ENCODE measurements at regions not wholly inside any gene's neighbourhood (a gene's known extent, or its start where the extent isn't known, plus 50 kb on each side); places are given as distances from the start of the nearest gene placed in this dataset.
"Not testable (repeated sequence)": the region's sequence is repeated elsewhere in the genome, so short reads cannot be mapped to it uniquely, and the experiment has no call there.

DNA sequence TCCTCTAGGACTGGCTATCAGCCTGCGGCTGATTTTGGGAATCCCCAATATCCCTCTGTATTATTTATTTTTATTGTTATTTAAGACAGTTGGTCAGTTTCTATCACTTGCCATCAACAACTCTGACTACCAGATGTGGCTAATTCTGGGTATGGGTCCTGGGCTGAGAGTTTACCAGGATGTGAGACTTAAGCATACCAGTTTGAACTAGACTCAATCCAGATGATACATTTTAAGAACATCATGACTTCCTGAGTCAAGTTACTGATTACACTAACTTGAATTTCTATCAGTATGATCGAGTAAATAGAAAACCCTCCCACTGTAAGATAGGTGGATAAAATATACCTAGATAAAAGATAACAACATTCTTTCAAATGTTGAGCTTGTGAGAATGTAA lies 634.0 kb downstream of the MAT2B start:
- DNase-seq = no peak

DNA sequence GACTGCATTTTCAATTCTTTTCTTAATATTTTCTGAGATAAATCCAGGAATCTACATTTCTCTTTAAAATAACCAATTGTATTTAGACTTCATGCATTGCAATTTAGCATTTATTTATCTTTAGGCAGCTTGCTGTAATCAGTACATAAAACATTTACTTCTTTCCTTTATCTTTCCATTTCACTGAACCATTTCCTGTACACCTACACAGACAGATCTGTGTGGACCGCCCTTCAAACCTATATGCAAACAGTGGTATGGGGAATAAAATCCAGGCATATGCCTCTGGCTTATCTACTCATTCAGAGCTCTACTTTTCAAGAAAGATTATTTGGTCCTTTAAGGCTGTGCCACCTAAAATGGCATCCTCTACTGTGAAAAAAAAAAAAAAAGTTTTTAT lies 640.0 kb downstream of the MAT2B start:
- no peak for DNase-seq

DNA sequence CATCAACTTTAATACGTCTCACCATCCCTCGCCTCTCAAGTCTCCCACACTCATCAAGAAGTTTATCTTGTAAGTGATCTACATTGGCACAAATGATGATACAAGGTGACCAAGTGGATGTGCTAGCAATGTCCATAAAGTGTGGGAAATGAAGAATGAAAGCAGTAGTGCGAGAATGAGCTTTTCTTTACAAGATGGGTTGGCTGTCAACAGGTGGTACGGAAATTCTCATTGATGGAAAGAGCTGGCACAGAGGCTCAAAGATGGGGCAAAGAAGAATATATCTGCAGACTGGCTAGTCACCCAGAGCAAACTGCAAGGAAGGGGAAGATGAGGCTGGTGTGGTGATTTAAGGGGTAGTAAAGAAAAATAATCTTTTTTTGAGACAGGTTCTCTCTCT lies 640.8 kb downstream of the MAT2B start:
- DNase-seq = no peak

DNA sequence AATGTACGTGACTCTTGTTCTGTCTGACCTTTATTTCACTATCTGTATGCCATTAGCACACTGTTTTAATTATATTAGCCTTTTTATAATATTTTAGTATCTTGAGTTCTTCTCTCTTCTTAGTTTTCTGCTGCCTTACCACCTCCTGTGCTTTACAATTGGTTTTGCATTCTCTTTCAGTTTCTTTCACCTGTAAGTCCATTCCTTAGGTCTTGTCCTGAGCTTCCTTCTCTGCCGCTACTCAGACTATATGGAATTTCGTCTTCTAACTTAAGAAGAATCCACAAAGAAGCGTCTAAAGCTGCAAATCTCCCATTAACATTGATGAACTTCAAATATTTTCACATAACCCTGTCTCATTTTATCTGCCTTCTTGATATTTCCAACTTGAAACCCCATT lies 642.9 kb downstream of the MAT2B start:
- DNase-seq = no peak

DNA sequence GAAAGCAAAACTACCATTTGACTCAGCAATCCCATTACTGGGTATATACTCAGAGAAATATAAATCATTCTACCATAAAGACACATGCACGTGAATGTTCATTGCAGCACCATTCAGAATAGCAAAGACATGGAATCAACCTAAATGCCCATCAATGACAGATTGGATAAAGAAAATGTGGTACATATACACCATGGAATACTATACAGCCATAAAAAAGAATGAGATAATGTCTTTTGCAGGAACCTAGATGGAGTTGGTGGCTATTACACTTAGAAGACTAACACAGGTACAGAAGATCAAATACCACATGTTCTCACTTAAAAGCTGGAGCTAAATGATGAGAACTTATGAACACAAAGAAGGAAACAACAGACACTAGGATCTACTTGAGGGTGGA lies 647.1 kb downstream of the MAT2B start:
- not testable (repeated sequence) for DNase-seq

DNA sequence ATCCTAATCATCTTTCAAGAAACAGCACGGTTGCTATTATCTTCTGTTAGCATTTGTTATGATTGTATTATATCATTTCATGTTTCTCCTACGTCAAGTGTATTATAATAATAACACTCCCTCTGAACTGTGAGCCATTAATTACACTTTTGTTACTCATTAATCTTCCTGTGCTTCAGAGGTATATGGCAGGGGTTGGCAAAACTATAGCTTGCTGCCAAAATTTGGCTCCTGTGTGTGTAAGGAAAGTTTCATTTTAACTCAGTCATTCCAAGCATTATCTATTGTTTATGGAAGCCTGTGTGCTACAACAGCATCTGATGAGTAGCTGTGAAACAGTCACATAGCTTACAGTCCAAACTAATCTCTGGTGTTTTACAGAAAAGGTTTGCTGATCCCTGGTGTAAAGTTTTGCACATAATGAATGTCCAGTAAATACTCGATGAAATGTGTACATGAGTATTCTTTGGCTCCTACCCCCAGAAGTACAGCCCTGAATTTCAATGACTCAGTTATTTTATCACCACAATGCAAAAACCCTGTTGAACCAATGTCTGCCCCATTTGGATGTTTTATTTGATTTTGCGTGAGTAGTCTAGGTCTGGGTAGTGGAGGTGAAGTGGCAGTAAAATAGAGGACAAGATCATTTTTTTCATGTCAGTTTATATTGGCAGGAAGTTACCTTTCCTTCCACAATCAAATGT lies 648.2 kb downstream of the MAT2B start:
- DNase-seq = peak; percentile 66

DNA sequence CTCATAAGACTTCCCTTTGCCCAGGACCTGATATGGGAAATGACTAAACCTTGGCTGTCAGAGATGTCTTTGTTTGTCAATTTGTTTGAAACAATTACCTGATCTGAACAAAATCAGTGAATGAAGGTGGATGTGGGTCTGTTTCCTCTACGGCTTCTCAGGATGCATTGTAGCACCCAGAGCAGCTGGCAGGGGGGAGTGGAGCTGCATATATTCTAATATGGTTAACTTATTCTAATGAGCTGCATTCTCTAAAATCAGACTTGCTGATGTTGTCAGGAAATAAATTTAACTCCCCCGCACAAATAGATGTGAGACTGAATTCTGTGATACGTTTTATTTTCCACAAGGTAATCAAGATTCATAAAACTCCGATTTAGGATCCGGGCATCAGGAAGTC lies 665.4 kb downstream of the MAT2B start:
- no peak for DNase-seq

DNA sequence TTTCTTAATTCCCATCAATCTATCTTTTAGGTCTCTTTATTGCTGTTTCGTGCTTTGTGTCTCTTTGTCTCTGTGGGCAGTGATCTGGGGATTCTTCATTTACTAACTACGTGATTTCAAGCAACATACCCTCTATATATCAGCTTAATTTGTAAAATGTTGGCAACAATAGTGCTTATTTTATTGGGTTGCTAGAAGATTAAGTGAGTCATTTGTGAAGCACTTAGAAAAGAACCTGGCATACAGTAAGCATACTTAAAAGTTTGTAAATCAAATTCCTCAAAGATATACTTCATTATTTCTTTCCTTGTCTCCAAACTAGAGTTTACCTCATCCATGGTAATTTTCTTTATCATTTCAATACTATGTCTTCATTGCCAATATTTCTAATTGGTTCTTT lies 669.7 kb downstream of the MAT2B start:
- peak; percentile 63 for DNase-seq

DNA sequence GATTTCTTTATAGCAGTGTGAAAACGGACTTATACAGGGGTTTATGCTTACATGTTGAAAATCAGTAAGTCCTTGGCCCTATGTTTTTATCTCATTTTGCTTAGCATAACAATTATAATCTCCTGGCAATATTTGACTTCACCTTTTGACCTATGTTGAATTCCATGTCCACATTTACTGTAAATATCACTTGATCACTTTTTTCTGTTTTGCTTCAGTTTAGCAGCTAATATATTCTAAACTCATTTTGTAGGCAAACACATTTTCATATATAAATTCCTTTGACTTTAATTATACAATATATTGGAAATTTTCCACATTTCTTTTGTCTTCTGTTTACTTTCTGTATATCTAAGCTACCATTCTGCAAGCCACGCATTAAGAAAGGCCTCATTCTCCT lies 674.0 kb downstream of the MAT2B start:
- DNase-seq = no peak

DNA sequence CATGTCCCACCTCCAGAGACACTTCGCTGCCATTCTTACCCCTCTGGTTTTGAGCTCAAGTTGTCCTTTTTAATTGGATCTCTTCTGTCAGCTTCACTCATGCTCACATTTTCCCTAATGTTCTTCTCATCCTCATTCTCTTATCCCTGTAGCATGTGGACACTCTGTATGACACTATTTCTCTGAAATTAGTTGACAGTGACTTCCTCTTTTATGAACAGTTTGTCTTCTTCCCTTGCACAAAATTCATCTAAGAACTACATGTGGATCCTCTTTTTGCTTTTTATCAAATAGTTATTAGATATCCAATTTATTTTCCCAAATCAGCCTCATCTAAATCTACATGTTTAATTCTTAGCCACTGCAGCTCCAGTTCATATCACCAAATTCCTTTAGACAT lies 676.2 kb downstream of the MAT2B start:
- DNase-seq = no peak

DNA sequence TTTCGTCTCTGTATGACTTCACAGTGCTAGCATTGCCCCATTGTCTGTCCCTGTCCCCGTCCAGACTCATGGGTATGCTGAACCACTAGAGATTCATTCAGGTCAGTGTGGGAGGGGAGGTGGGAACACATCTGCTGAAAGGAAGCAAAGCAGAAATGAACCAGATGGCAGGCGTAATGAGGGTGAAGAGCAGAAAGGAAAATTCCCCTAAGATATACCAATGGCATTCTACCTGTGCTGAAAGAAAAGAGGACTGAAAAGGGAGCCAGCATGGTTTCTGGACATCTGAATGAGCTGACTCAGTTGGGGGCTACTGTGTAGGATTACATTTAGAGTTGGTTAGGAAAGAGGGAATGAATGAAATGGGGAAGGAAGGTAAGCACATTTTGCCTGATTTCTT lies 678.7 kb downstream of the MAT2B start:
- DNase-seq = no peak

DNA sequence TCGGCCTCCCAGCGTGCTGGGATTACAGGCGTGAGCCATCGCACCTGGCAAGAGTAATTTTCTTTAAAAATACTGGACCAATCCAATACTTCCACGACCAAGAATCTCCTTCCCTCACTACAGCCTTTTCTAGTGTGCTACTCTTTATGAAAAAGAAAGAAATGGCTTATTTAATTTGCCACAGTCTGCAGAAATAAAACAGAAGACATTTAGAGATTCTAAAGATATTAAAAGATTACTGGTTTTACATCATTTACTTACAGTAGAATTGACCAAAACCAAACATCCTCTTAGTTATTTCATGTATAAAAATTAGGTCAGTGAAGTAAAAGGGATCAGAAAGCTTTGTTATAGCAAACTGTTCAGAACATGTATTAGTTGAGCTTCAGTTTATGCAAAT lies 679.6 kb downstream of the MAT2B start:
- no peak for DNase-seq

DNA sequence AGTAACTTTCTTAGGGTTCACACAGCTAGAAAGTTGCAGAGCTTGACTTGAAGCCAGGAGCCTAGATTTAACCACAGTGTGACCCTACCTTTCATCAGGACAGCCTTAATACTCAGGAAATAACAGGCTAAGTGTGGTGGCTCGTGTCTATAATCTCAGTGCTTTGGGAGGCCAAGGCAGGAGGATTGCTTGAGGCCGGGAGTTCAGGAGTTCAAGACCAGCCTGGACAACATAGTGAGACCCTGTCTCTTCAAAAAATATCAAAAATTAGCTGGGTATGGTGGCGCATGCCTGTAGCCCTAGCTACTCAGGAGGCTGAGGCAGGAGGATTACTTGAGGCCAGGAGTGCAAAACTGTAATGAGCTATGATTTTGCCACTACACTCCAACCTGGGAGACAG lies 681.1 kb downstream of the MAT2B start:
- DNase-seq = no peak

DNA sequence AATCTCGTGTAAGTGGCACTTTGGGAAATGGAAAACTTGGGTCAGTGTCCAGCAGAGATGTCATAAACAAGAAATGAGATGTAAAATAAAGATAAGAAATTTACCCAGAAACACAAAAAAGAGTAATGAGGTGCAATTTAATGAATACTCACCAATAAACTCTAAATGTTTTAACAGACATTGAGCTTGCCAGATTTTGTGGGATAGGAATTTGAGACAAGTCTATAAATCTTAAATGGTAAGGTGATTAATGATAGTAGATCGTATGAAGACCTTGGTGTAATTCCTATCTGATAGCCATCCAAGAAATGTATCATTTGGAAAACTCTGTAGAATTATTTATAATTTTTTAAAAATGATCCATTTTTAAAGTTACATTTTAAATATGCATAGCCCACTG lies 682.4 kb downstream of the MAT2B start:
- peak; percentile 67 for DNase-seq

DNA sequence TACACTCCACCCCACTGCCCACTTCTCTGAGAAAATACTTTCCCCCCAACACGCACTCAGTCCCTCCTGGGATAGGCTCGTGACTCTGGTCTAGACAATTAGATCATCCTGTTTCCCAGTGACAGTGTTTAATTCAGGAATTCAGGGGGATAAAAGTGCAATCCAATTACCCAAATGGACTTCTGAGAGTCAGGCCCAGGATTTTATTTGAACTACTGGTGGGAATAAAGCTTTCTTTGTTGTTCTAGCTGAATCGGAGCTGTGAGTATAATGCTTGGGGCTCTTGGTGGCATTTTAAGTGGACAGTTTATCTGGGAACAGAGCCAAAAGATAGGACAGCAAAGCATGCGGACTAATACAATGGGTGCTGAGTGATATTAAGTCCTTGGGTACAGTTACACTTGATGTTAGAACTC lies 683.3 kb downstream of the MAT2B start:
- DNase-seq = no peak

DNA sequence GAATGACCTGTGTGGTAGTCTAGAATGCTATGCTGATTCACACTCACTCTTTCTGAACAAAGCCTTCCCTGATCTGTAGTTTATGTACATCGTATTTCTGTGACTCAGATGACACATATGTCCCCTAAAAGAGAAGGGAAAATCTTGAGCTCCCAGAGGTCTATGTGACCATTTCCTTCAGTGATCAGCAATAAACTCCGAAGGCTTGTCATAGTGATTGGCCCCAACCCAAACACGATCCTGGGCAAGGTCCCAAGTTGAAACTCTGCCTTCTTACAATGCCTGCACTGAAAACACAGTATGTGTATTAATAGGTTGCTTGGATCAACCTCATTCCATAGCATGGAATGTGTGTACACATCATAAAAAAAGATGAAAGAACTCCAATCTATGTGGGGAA lies 685.8 kb downstream of the MAT2B start:
- DNase-seq = peak; percentile 76

DNA sequence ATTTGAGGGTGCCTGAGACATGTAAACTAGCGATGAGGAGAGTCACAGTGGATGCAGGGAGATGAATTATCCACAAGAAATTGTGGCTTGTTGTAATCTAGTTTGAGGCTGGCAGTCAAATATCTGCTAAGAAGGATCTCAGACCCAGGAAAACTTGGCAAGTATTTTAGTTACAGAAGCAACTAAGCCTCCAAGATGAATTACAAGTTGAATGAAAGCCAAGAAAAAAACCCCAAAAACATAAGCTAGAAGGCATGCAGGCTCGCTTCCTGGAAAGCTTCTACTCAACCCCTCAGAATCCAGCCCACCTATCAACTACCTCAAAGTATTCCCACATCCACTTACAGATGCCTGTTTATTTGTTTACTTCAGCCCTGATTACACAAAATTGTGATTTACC lies 696.9 kb downstream of the MAT2B start:
- peak; percentile 86 for DNase-seq

DNA sequence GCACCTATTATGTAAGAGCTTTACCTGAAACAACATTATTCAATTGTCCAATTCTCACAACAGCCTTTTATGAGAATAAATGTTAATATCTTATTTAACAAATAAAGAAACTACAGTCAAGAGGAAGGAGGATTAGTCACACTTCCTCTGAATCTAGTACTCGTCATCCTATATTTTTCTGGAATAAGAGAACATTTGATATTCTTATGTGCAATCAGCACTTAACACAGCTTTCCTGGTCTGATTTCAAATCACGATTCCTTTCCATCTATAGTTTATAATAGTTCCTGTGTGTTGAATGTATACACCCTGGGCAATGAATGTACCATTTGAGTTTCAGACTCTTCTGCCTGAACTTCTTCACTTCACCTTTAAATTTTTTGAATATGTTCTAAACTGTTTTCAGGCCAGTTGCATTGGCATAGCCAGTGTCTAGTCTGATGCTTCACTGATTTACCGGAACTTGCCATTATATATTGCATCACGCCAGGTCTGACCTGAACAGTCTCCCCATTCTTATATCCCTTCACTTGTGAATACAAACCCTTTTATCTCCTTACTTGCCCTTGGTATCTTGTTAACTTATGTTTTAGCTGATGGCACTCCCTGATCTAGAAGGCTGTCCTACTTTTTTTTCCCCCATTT lies 698.3 kb downstream of the MAT2B start:
- DNase-seq = peak; percentile 32

DNA sequence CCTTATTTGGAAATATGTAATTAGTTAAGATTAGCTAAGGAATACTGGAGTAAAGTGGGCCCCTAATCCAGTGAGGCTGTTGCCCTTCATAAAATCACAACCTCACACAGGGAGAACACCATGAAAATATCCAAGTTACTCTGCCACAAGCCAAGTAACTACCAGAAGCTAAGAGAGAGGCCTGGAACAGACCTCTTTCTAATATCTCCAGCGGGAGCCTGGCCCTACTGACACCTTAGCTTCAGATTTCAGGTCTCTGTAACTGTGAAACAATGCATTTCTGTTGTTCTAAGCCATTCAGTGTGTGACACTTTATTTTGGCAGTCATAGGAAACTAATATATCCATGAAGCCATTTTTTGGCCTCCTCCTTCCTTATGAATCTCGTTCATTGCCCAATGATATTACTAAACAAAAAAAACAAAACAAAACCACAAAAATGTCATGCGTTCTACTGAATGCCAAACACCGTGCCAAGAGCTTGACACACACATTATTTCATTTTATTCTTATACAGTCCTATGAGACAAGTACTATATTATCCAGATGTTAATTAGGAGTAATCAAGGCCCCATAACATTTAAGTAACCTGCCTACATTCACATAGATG lies 699.0 kb downstream of the MAT2B start:
- DNase-seq = peak; percentile 81

DNA sequence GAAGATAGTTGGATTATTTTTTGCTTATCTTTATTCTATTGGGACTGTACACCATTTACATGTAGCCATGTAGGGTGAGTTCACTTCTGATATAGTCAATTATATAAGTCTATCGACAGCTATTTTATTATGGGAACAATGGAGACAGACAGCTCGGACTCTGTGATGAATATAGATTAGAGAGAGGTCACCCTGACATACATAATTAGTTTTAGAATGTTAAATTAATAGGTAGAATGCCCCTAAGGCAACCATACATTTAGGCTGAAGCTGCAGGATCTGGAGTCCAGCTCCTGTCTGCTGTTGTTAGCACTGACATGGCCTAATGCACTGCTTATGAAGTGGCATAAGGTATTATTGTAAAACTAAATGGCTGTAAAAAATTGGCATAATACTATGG lies 700.8 kb downstream of the MAT2B start:
- DNase-seq = no peak

DNA sequence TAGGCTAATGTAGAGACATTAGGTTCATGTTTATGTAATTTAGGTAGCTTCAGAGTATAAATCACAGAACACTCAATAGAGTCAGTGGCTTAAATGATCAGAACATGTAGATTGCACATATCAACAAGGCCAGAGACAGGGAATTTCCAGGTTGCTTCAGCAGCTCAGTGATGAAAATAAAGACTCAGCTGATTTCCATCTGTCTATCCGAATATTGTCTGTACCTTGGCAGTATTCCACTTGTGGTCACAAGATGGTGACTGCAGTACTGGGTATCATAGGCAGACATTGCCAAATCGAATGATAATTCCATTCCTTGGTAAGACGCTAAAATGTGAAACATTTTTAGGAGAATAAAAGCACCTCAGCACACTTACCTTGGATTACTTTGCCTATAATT lies 702.2 kb downstream of the MAT2B start:
- DNase-seq = no peak

DNA sequence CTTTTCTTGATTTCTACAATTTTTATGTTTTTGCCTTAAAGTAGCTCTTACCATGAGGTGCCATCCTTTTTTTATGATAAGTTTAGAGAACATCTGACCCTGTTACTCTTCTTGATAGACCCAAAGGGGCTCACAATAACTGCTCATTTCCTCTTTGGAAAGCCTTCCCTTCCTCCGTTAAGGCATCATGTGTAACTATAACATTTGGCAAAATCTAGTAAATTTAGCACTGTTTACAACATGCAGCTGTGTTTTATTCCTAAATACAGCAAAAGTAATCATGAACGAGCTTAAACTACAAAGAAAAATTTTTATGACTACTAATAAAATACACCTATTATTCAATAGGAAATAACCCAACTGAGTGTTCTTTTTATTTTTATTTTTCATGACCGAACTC lies 705.1 kb downstream of the MAT2B start:
- DNase-seq = no peak

DNA sequence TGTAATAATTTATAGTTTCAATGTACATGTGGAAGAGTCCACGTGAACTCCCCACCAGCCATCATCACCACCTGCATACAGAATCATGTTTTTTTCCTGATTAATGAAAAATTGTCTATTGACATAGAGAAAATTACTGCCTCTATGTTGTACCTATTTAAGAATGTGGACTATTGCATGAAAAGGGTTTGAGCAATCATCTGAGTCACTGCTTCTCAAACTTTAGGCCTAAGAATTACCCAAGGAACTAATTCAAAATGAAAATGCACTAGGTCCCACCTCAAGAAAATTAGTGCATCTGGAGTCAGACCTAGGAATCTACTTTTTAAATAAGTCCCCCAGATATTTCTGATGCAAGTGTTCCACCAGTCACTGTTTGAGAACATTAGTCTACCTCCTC lies 709.3 kb downstream of the MAT2B start:
- DNase-seq = no peak

DNA sequence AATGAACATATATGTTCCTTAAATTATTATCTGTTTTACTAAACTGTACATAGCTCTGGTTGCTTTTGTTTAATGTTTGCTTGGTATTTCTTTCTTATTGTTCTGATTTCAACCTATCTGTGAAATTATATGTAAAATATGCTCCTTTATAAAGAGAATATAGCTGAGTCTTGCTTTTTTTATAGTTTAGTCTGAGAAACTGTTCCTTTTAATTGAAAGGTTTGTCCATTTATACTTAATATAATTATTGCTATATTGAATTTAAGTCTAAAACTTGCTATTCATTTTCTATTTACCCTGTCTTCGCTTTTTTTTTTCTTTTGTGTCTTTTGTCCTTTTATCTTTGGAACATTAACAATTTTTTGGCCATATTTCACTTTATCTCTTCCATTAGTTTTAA lies 712.0 kb downstream of the MAT2B start:
- DNase-seq = no peak

DNA sequence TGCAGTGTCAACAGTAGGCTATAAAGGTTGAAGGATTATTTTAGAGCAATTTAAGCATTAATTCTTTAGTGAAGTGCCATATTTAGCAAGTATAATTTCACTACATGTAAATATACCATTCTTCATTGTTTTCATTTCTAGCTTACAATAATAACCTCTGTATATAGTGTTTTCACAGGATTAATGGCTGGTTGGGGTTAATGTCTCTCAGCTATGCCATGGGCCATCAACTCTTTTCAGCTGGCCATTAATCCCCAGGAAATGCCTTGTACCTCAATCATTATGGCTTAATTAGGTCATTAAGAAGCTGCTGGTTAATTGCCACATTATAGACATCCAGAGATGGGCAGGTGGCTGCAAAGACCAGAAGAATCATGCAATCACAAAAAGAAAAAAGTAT lies 715.1 kb downstream of the MAT2B start:
- no peak for DNase-seq
